GM18498 (cell line): ENCODE measurements at regions not wholly inside any gene's neighbourhood (a gene's known extent, or its start where the extent isn't known, plus 50 kb on each side); places are given as distances from the start of the nearest gene placed in this dataset.

Source experiments
- ATAC-seq: cut with Tn5 transposase; IDR thresholded peaks from one replicate; pipeline ENCODE4 v1.9.1; 2021; ENCODE audit warnings: mild to moderate bottlenecking, moderate library complexity; ENCODE audit not compliant: unreplicated experiment

- no peak for ATAC-seq
Observed at GRCh38 chr2:53452400-53452799, 315.2 kb upstream of the CHAC2 start.

GRCh38 chr2:53450923-53451322 is 316.7 kb upstream of the CHAC2 start:
- ATAC-seq = no peak

GRCh38 chr2:53448591-53448990 is 319.0 kb upstream of the CHAC2 start:
- ATAC-seq = no peak

GRCh38 chr2:53448086-53448485 is 319.5 kb upstream of the CHAC2 start:
- no peak for ATAC-seq

GRCh38 chr2:53445383-53446070 is 322.1 kb upstream of the CHAC2 start:
- ATAC-seq = no peak

- no peak for ATAC-seq
Observed at GRCh38 chr2:53442783-53443182, 324.8 kb upstream of the CHAC2 start.

GRCh38 chr2:53442093-53442492 is 325.5 kb upstream of the CHAC2 start:
- no peak for ATAC-seq

GRCh38 chr2:53438692-53439091 is 328.9 kb upstream of the CHAC2 start:
- no peak for ATAC-seq

GRCh38 chr2:53438100-53438499 is 329.5 kb upstream of the CHAC2 start:
- no peak for ATAC-seq

GRCh38 chr2:53437371-53437770 is 330.2 kb upstream of the CHAC2 start:
- ATAC-seq = no peak

- no peak for ATAC-seq
Observed at GRCh38 chr2:53436882-53437281, 330.7 kb upstream of the CHAC2 start.

GRCh38 chr2:53435610-53436009 is 332.0 kb upstream of the CHAC2 start:
- no peak for ATAC-seq

- ATAC-seq = no peak
Observed at GRCh38 chr2:53434466-53434865, 333.1 kb upstream of the CHAC2 start.

- no peak for ATAC-seq
Observed at GRCh38 chr2:53432936-53433335, 334.7 kb upstream of the CHAC2 start.

- no peak for ATAC-seq
Observed at GRCh38 chr2:53429901-53430300, 337.7 kb upstream of the CHAC2 start.

GRCh38 chr2:53424902-53425301 is 342.7 kb upstream of the CHAC2 start:
- ATAC-seq = no peak

- no peak for ATAC-seq
Observed at GRCh38 chr2:53423465-53423864, 344.1 kb upstream of the CHAC2 start.

GRCh38 chr2:53422979-53423378 is 344.6 kb upstream of the CHAC2 start:
- ATAC-seq = peak; percentile 71

GRCh38 chr2:53417385-53417784 is 350.2 kb upstream of the CHAC2 start:
- ATAC-seq = no peak

GRCh38 chr2:53407363-53408080 is 360.1 kb upstream of the CHAC2 start:
- no peak for ATAC-seq

- ATAC-seq = no peak
Observed at GRCh38 chr2:53403792-53404413, 363.7 kb upstream of the CHAC2 start.

- ATAC-seq = no peak
Observed at GRCh38 chr2:53397085-53397484, 370.5 kb upstream of the CHAC2 start.
